Keratinocyte (primary cell): ENCODE measurements at regions not wholly inside any gene's neighbourhood (a gene's known extent, or its start where the extent isn't known, plus 50 kb on each side); places are given as distances from the start of the nearest gene placed in this dataset.

Experiments used
- DNase-seq: peaks from one replicate; pipeline ENCODE4 v3.0.0-alpha.2; 2011; ENCODE audit warnings: low read depth, missing footprints, low spot score
- FAIRE-seq: peaks from 2 replicates; lab custom pipeline; 2011; peaks lifted over from hg19 to GRCh38; lab: Jason Lieb, UNC
- H2AFZ ChIP-seq: 2 replicates; pipeline ENCODE4 v1.6.0; 2012; ENCODE audit warnings: low read length, control low read depth, inconsistent platforms; ENCODE audit not compliant: control insufficient read depth
- H3K27ac ChIP-seq: 2 replicates; pipeline ENCODE4 v1.5.1; 2011; ENCODE audit warnings: low read length; ENCODE audit not compliant: control insufficient read depth, insufficient read depth
- H3K27me3 ChIP-seq: 3 replicates; pipeline ENCODE4 v1.6.0; 2011; ENCODE audit warnings: low read length; ENCODE audit not compliant: control insufficient read depth, insufficient read depth; ENCODE audit errors: extremely low read depth
- H3K36me3 ChIP-seq, 2 experiments: 2 replicates in 1 of 2; 3 replicates in 1 of 2; pipeline ENCODE4 v1.5.1; 2011; ENCODE audit warnings: low read length in 2 of 2, mild to moderate bottlenecking in 1 of 2; ENCODE audit not compliant: control insufficient read depth in 2 of 2, insufficient read depth in 2 of 2; ENCODE audit errors: extremely low read depth in 1 of 2
- H3K4me1 ChIP-seq: 3 replicates; pipeline ENCODE4 v1.5.1; 2011; ENCODE audit warnings: low read length; ENCODE audit not compliant: control insufficient read depth, insufficient read depth; ENCODE audit errors: extremely low read depth
- H3K4me2 ChIP-seq: 3 replicates; pipeline ENCODE4 v1.6.0; 2011; ENCODE audit warnings: low read depth, low read length; ENCODE audit not compliant: control insufficient read depth, insufficient read depth; ENCODE audit errors: extremely low read depth
- H3K4me3 ChIP-seq, 3 experiments: fragments of 200-600 bp in 1 of 3; sonication (generic) in 1 of 3; 2 replicates in 2 of 3; 3 replicates in 1 of 3; pipeline ENCODE4 v1.5.1; 2011 to 2016; ENCODE audit warnings: low read length in 3 of 3, mild to moderate bottlenecking in 3 of 3, control low read depth in 2 of 3, inconsistent platforms in 1 of 3, low read depth in 1 of 3, mixed read lengths in 1 of 3, mixed run types in 1 of 3, moderate library complexity in 1 of 3; ENCODE audit not compliant: control insufficient read depth in 2 of 3, insufficient read depth in 2 of 3; ENCODE audit errors: extremely low read depth in 1 of 3
- H3K79me2 ChIP-seq: 2 replicates; pipeline ENCODE4 v1.6.0; 2012; ENCODE audit warnings: low read length; ENCODE audit not compliant: control insufficient read depth, insufficient read depth
- H3K9ac ChIP-seq: 3 replicates; pipeline ENCODE4 v1.6.0; 2011; ENCODE audit warnings: low read length; ENCODE audit not compliant: control insufficient read depth, insufficient read depth; ENCODE audit errors: extremely low read depth
- H3K9me1 ChIP-seq: 3 replicates; pipeline ENCODE4 v1.6.0; 2011; ENCODE audit warnings: low read length; ENCODE audit not compliant: control insufficient read depth, insufficient read depth; ENCODE audit errors: extremely low read depth
- H3K9me3 ChIP-seq: 2 replicates; pipeline ENCODE4 v1.5.1; 2012; ENCODE audit warnings: low read depth, low read length; ENCODE audit not compliant: control insufficient read depth
- H4K20me1 ChIP-seq: 3 replicates; pipeline ENCODE4 v1.6.0; 2011; ENCODE audit warnings: low read length; ENCODE audit not compliant: control insufficient read depth, insufficient read depth; ENCODE audit errors: extremely low read depth
- EZH2 ChIP-seq: IDR thresholded peaks from one replicate; pipeline ENCODE4 v1.6.1; 2012; ENCODE audit warnings: inconsistent platforms, mild to moderate bottlenecking, low read length, moderate library complexity
- dilution Hi-C: fragments of 300-500 bp; cut with MboI; formaldehyde crosslinking; loops from one replicate; pipeline ENCODE4 v1.7.0; 2020; ENCODE audit warnings: low sequenced_read_pairs; ENCODE audit not compliant: extremely low pct_ligation_motif_present
- TF ChIP-seq, protein P1 (sequence below), 3 experiments: IDR thresholded peaks in 1 of 3; conservative IDR thresholded peaks in 1 of 3; optimal IDR thresholded peaks in 1 of 3; 2 replicates in 2 of 3; 3 replicates in 1 of 3; pipeline versions ENCODE3 to v1.5.1; 2011; ENCODE audit warnings: low read length in 3 of 3, mild to moderate bottlenecking in 3 of 3, moderate library complexity in 2 of 3, control low read depth in 1 of 3, inconsistent platforms in 1 of 3; ENCODE audit not compliant: insufficient read depth in 2 of 3; ENCODE audit errors: extremely low read depth in 1 of 3

DNA sequence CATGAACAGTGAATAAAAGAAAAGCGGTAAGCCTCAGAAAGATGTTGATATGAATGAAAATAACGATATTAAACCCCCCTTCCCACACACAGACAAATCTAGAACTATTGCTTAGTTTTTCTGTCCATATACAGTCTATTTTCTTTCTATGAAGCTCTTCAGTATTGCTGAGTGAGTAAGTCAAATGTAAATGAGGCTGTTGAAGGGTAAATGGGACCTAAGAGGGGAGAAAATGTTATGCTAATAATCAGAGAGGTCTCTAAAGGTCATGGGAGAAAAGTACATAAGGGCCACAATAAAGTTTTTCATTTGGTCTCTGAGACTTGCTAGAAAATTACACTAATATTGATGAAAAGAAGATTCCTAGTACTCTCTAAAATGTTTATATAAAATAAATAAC lies 56.2 kb downstream of the PABPC4L start:
- Histone ChIP-seq H3K36me3 (no peaks in the 10 kb centered on the region), H3K4me3 (no peak overlapping the region), H4K20me1 (no peaks in the 10 kb centered on the region), H3K4me2 (no peak overlapping the region), H2AFZ (no peak overlapping the region), H3K9me1 (no peaks in the 10 kb centered on the region), H3K27ac (no peak overlapping the region), H3K9me3 (no peaks in the 10 kb centered on the region), H3K79me2 (no peaks in the 10 kb centered on the region), H3K4me1 (no peaks in the 10 kb centered on the region), H3K9ac (no peak overlapping the region), H3K27me3 (no peaks in the 10 kb centered on the region)
- DNase-seq (no peak), FAIRE-seq (no peak)
- TF ChIP-seq, protein P1, sequence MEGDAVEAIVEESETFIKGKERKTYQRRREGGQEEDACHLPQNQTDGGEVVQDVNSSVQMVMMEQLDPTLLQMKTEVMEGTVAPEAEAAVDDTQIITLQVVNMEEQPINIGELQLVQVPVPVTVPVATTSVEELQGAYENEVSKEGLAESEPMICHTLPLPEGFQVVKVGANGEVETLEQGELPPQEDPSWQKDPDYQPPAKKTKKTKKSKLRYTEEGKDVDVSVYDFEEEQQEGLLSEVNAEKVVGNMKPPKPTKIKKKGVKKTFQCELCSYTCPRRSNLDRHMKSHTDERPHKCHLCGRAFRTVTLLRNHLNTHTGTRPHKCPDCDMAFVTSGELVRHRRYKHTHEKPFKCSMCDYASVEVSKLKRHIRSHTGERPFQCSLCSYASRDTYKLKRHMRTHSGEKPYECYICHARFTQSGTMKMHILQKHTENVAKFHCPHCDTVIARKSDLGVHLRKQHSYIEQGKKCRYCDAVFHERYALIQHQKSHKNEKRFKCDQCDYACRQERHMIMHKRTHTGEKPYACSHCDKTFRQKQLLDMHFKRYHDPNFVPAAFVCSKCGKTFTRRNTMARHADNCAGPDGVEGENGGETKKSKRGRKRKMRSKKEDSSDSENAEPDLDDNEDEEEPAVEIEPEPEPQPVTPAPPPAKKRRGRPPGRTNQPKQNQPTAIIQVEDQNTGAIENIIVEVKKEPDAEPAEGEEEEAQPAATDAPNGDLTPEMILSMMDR (optimal IDR thresholded peaks at IDR 0.05 in 1 of 3, IDR thresholded peaks at IDR 0.05 in 1 of 3, conservative IDR thresholded peaks at IDR 0.05 in 1 of 3; ENCODE audit: extremely low read depth in 1 of 3, insufficient read depth in 2 of 3, low read length in 3 of 3), result no peak
- TF ChIP-seq EZH2, result no peak
- dilution Hi-C loops, result no loop called here

DNA sequence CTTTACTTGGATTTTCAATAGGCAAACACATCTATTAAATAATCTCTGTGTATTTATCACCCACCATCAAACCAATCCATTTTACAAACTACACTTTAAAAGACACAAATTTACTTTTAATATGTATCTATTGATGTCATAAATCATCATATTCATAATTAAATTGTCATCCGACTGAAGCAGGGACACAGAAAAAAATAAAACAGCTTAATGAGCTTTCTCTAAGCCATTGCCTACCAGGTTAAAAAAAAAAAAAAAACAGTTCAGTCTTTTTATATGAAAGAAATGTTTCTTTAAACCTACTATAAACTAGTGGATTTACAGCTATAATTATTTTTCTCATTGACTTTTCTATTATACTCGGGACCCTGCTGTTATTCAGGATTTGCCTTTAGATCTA lies 57.3 kb downstream of the PABPC4L start:
- Histone ChIP-seq H3K36me3 (no peaks in the 10 kb centered on the region), H3K9me3 (no peaks in the 10 kb centered on the region), H3K27ac (no peak overlapping the region), H3K4me1 (no peaks in the 10 kb centered on the region), H3K27me3 (no peaks in the 10 kb centered on the region), H3K4me3 (no peak overlapping the region), H4K20me1 (no peaks in the 10 kb centered on the region), H3K9ac (no peak overlapping the region), H3K4me2 (no peak overlapping the region), H3K79me2 (no peaks in the 10 kb centered on the region), H3K9me1 (no peaks in the 10 kb centered on the region), H2AFZ (no peak overlapping the region)
- TF ChIP-seq, protein P1 (optimal IDR thresholded peaks at IDR 0.05 in 1 of 3, IDR thresholded peaks at IDR 0.05 in 1 of 3, conservative IDR thresholded peaks at IDR 0.05 in 1 of 3; ENCODE audit: extremely low read depth in 1 of 3, insufficient read depth in 2 of 3, low read length in 3 of 3), result no peak
- no peak for TF ChIP-seq EZH2
- FAIRE-seq, result no peak
- dilution Hi-C loops, result no loop called here
- DNase-seq, result no peak
